ES-I3 (cell line): ENCODE measurements at regions not wholly inside any gene's neighbourhood (a gene's known extent, or its start where the extent isn't known, plus 50 kb on each side); places are given as distances from the start of the nearest gene placed in this dataset.

Experiments used
- H3K36me3 ChIP-seq: 2 replicates; pipeline ENCODE4 v1.6.1; 2013; ENCODE audit warnings: mild to moderate bottlenecking, low read length, control low read depth, moderate library complexity; ENCODE audit not compliant: insufficient read depth
- H3K4me1 ChIP-seq: 2 replicates; pipeline ENCODE4 v1.6.1; 2013; ENCODE audit warnings: mild to moderate bottlenecking, control low read depth, low read length; ENCODE audit not compliant: insufficient read depth
- H3K9ac ChIP-seq: 2 replicates; pipeline ENCODE4 v1.6.1; 2013; ENCODE audit warnings: low read depth, mild to moderate bottlenecking, low read length, moderate library complexity
- H3K9me3 ChIP-seq: 2 replicates; pipeline ENCODE4 v1.6.1; 2013; ENCODE audit warnings: mild to moderate bottlenecking, low read length, moderate library complexity; ENCODE audit not compliant: control insufficient read depth, insufficient read depth

DNA sequence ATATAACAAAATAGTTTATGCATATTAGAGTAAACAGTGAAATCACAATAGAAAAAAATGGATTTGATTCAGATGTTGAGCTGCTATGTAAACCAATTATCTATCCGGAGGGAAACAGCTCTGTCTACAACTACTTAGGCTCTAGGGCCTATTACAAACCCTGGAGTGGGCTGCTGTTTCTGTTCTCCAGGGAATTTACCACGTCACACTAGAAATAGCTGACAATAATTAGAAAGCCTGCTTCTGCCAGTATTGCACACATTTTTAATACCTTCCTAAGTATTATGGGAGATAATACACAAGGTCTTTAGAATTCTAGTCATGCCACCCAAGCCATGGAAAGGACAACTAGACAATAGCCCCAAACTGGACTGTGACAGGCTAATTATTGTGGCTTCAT, 411.1 kb downstream of the FIGN start:
- H3K36me3 ChIP-seq, result no peaks in the 10 kb centered on the region
- H3K9ac ChIP-seq, result no peak overlapping the region
- H3K4me1 ChIP-seq, result no peaks in the 10 kb centered on the region
- no peaks in the 10 kb centered on the region for H3K9me3 ChIP-seq

DNA sequence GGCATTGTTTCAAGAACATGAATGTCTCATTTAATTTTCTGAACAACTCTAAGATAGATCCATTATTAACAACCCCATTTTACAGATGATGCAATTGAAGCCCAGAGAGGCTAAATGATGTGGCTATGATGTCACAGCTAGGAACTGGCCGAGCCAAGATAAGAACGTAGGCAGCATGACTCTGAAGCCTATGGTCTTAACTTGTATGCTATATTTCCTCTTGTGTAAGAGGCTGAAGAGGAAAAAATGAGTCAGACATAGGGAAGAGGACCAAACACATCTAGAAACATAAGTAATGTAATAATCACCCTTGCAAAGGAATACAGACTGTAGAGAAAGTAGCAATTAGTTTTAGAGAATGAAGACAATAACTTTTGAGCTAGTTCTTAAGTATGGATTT, 416.8 kb downstream of the FIGN start:
- Histone ChIP-seq H3K9ac (no peak overlapping the region), H3K36me3 (no peaks in the 10 kb centered on the region), H3K4me1 (no peaks in the 10 kb centered on the region), H3K9me3 (peaks cover 3% of the 10 kb centered on the region; the same call in 1 of the 2 replicates)

- Histone ChIP-seq H3K9ac (no peak overlapping the region), H3K36me3 (no peaks in the 10 kb centered on the region), H3K4me1 (no peaks in the 10 kb centered on the region), H3K9me3 (peaks cover 3% of the 10 kb centered on the region; the same call in 1 of the 2 replicates)
These were observed 421.1 kb downstream of the FIGN start for GRCh38 chr2:163314712-163315111.

- no peaks in the 10 kb centered on the region for H3K4me1 ChIP-seq
- H3K9ac ChIP-seq, result no peak overlapping the region
- H3K9me3 ChIP-seq, result peaks cover 3% of the 10 kb centered on the region; the same call in 1 of the 2 replicates
These were observed 423.1 kb downstream of the FIGN start for GRCh38 chr2:163312713-163313112.

DNA sequence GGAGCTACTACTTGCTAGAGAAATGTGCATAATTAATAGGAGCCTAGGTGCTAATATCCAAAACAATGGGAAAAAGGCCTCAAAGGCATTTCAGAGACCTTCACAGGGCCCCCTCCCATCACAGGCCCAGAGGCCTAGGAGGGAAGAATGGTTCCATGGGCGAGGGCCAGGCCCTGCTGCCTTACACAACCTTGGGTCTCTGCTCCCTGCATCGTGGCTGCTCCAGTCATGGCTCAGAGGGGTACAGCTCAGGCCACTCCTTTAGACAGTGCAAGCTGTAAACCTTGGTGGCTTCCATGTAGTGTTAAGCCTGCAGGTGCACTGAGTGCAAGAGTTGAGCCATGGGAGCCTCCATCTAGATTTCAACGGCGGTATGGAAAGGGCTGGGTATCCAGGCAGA, 429.2 kb downstream of the FIGN start:
- H3K36me3 ChIP-seq, result no peaks in the 10 kb centered on the region
- H3K4me1 ChIP-seq, result no peaks in the 10 kb centered on the region
- H3K9me3 ChIP-seq, result no peaks in the 10 kb centered on the region; the same call in 1 of the 2 replicates
- no peak overlapping the region for H3K9ac ChIP-seq

More at GRCh38 chr2:163312713-163313112, 423.1 kb downstream of the FIGN start:
- H3K36me3 ChIP-seq, result no peaks in the 10 kb centered on the region

- Histone ChIP-seq H3K9me3 (no peaks in the 10 kb centered on the region; the same call in 1 of the 2 replicates), H3K4me1 (no peaks in the 10 kb centered on the region), H3K36me3 (no peaks in the 10 kb centered on the region), H3K9ac (no peak overlapping the region)
These were observed 433.7 kb downstream of the FIGN start for GRCh38 chr2:163302141-163302540.

DNA sequence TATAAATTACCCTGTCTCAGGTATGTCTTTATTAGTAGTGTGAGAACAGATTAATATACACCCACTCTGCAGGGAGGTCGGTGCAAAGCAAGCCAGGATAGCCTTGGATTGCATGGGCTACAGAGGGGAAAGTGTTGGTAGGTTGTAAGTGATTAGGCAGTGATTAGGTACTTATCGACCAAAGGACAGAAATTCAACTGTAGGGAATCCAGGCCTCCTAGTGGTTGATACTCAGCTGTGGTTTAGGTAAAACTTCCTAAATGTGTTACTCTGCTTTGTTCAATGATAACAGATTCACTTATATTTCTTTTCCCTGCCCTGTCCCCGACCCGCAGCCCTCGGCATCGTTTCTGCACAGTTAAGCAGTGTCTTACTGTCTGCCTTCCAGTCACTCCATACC, 444.0 kb downstream of the FIGN start:
- no peak overlapping the region for H3K9ac ChIP-seq
- no peaks in the 10 kb centered on the region for H3K9me3 ChIP-seq
- H3K4me1 ChIP-seq, result no peaks in the 10 kb centered on the region
- H3K36me3 ChIP-seq, result no peaks in the 10 kb centered on the region

- Histone ChIP-seq H3K9me3 (no peaks in the 10 kb centered on the region), H3K4me1 (no peaks in the 10 kb centered on the region), H3K36me3 (no peaks in the 10 kb centered on the region), H3K9ac (no peak overlapping the region)
These were observed 443.1 kb upstream of the KCNH7 start for GRCh38 chr2:163281717-163282116.

- Histone ChIP-seq H3K9ac (no peak overlapping the region), H3K9me3 (no peaks in the 10 kb centered on the region), H3K4me1 (no peaks in the 10 kb centered on the region), H3K36me3 (no peaks in the 10 kb centered on the region)
These were observed 430.9 kb upstream of the KCNH7 start for GRCh38 chr2:163269374-163270021.

DNA sequence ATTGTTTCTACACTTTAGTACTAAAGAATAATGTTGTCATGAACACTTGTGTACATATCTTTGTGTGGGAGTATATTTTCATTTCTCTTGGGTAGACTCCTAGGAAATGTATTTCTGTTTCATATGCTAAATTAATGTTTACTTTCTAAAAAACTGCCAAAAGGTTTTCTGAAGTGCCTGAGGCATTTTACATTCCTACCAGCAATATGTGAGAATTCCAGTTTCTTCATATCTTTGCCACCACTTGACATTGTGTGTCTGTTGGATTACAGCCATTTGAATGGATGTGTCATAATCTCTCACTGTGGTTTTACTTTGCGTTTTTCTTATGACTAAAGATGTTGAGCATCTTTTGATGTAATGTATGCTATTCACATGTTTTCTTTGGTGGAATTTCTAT, 428.2 kb upstream of the KCNH7 start:
- Histone ChIP-seq H3K9me3 (no peaks in the 10 kb centered on the region), H3K36me3 (no peaks in the 10 kb centered on the region), H3K4me1 (no peaks in the 10 kb centered on the region), H3K9ac (no peak overlapping the region)

GRCh38 chr2:163265562-163265961, 427.0 kb upstream of the KCNH7 start:
- no peaks in the 10 kb centered on the region for H3K9me3 ChIP-seq
- H3K9ac ChIP-seq, result no peak overlapping the region
- no peaks in the 10 kb centered on the region for H3K36me3 ChIP-seq
- H3K4me1 ChIP-seq, result no peaks in the 10 kb centered on the region

DNA sequence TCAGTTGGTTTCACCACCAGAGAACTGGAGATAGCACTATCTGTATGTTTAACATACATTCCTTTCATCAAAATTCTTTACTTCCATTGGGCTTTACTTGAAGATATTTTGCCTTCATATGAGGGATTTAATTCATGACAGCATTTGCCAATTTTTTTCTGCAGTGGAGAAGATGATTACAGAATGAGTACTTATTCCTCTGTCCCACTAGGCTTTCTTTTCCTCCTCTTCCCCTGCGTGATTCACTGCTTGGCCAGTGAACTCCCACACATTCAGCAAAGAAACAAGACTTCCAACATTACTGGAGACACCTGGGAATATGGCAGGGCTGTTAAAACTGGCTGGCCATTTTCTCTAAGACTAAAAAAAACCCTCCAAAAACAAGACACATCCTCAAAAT, 425.8 kb upstream of the KCNH7 start:
- H3K36me3 ChIP-seq, result no peaks in the 10 kb centered on the region
- no peak overlapping the region for H3K9ac ChIP-seq
- H3K9me3 ChIP-seq, result no peaks in the 10 kb centered on the region
- H3K4me1 ChIP-seq, result no peaks in the 10 kb centered on the region

GRCh38 chr2:163259489-163259888, 420.9 kb upstream of the KCNH7 start:
- Histone ChIP-seq H3K9ac (no peak overlapping the region), H3K36me3 (no peaks in the 10 kb centered on the region), H3K9me3 (no peaks in the 10 kb centered on the region), H3K4me1 (no peaks in the 10 kb centered on the region)

DNA sequence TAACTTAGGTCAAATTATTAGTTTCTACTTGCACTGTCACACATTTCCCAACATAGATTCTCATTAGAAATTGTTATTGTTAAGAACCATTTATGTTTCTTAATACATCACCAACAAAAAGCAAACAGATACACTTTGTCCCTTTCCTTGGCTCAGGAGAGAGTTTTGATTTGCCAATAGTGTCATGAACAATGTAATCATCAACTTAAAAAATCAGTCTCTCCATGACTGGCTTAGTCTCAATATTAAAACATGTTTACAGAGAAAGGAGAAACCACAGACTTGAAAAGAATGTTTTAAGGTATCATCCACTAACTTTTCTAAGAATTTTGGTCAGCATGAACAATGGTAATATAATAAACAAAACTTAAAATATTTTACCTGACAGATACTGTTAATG, 416.5 kb upstream of the KCNH7 start:
- Histone ChIP-seq H3K9me3 (no peaks in the 10 kb centered on the region), H3K4me1 (no peaks in the 10 kb centered on the region), H3K36me3 (no peaks in the 10 kb centered on the region), H3K9ac (no peak overlapping the region)

- Histone ChIP-seq H3K9ac (no peak overlapping the region), H3K4me1 (no peaks in the 10 kb centered on the region), H3K36me3 (no peaks in the 10 kb centered on the region), H3K9me3 (no peaks in the 10 kb centered on the region)
These were observed 415.2 kb upstream of the KCNH7 start for GRCh38 chr2:163253621-163254285.
